Cardiac fibroblast (primary cell): ENCODE measurements at regions not wholly inside any gene's neighbourhood (a gene's known extent, or its start where the extent isn't known, plus 50 kb on each side); places are given as distances from the start of the nearest gene placed in this dataset.
A peak's percentile ranks its signal among the peaks of the same experiment; 100 is the strongest.
"Not testable (repeated sequence)": the region's sequence is repeated elsewhere in the genome, so short reads cannot be mapped to it uniquely, and the experiment has no call there.

Experiments
- DNase-seq, 2 donors: peaks; one replicate each; pipeline versions ENCODE4 v3.0.0 to v3.0.0-alpha.2; 2010; ENCODE audit warnings: low read depth in 2 of 2
- H3K4me3 ChIP-seq, 2 donors: replicated peaks in 1 of 2; 1 replicate in 1 of 2; 2 replicates in 1 of 2; pipeline ENCODE4 v1.5.1; 2011; ENCODE audit warnings: low read depth in 2 of 2, low read length in 2 of 2, mild to moderate bottlenecking in 2 of 2, moderate library complexity in 1 of 2
- TF ChIP-seq, protein P1 (sequence below): IDR thresholded peaks from one replicate; pipeline ENCODE4 v1.5.1; 2011; ENCODE audit warnings: low read depth, mild to moderate bottlenecking, low read length, inconsistent platforms

- no peak overlapping the region for H3K4me3 ChIP-seq
- TF ChIP-seq, protein P1, sequence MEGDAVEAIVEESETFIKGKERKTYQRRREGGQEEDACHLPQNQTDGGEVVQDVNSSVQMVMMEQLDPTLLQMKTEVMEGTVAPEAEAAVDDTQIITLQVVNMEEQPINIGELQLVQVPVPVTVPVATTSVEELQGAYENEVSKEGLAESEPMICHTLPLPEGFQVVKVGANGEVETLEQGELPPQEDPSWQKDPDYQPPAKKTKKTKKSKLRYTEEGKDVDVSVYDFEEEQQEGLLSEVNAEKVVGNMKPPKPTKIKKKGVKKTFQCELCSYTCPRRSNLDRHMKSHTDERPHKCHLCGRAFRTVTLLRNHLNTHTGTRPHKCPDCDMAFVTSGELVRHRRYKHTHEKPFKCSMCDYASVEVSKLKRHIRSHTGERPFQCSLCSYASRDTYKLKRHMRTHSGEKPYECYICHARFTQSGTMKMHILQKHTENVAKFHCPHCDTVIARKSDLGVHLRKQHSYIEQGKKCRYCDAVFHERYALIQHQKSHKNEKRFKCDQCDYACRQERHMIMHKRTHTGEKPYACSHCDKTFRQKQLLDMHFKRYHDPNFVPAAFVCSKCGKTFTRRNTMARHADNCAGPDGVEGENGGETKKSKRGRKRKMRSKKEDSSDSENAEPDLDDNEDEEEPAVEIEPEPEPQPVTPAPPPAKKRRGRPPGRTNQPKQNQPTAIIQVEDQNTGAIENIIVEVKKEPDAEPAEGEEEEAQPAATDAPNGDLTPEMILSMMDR: peak; percentile 49
- peak; percentile 17 to 23 for DNase-seq
Measured at GRCh38 chr4:114132830-114133229, 153.4 kb upstream of the ARSJ start.

- H3K4me3 ChIP-seq: no peak overlapping the region
- DNase-seq: peak; percentile 5 to 13
- TF ChIP-seq, protein P1: no peak
Measured at GRCh38 chr4:114136069-114136468, 156.6 kb upstream of the ARSJ start.

DNA sequence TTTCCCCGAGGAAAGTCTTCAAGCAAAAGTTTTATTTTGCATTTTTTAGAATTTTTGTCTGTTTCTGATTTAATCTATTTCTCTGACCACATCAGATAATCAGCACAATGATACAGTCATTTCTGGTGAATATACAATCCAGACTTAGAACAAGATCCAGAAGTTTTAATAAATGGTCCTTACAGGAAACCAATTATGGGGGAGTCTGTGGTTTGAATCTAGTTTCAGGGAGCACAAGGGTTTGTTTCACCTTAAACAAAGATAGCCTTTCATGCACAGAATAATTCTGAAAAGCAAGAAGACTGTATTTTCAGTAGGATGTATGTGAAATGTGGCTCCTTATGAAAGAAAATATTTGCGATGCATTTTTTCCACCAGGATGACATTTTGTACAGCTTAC, 158.5 kb upstream of the ARSJ start:
- TF ChIP-seq, protein P1: no peak
- no peak overlapping the region for H3K4me3 ChIP-seq
- DNase-seq: no peak

GRCh38 chr4:114146947-114147618, 167.6 kb upstream of the ARSJ start:
- TF ChIP-seq, protein P1: no peak
- no peak overlapping the region for H3K4me3 ChIP-seq

GRCh38 chr4:114147619-114148208, 168.3 kb upstream of the ARSJ start:
- H3K4me3 ChIP-seq, DNase-seq: not testable (repeated sequence)

More at GRCh38 chr4:114146947-114147618, 167.6 kb upstream of the ARSJ start:
- DNase-seq: no peak

GRCh38 chr4:114148372-114149070, 169.1 kb upstream of the ARSJ start:
- not testable (repeated sequence) for DNase-seq, H3K4me3 ChIP-seq

- no peak for DNase-seq
- no peak overlapping the region for H3K4me3 ChIP-seq
- TF ChIP-seq, protein P1: no peak
Measured at GRCh38 chr4:114156371-114156770, 176.9 kb upstream of the ARSJ start.
